Left ventricle myocardium inferior (tissue), 1 donor: ENCODE measurements at regions not wholly inside any gene's neighbourhood (a gene's known extent, or its start where the extent isn't known, plus 50 kb on each side); places are given as distances from the start of the nearest gene placed in this dataset.

Experiments used
- DNase-seq: peaks from one replicate; pipeline ENCODE4 v3.0.0-alpha.2; 2020
- H3K27ac ChIP-seq: fragments of 200-600 bp; replicated peaks from 2 replicates; pipeline ENCODE4 v1.8.0; 2021
- H3K27me3 ChIP-seq: fragments of 200-600 bp; 2 replicates; pipeline ENCODE4 v1.8.0; 2021; ENCODE audit warnings: low read depth
- H3K36me3 ChIP-seq: fragments of 200-600 bp; 2 replicates; pipeline ENCODE4 v1.8.0; 2021
- H3K4me1 ChIP-seq: fragments of 200-600 bp; 2 replicates; pipeline ENCODE4 v1.8.0; 2021
- H3K4me3 ChIP-seq: fragments of 200-600 bp; 2 replicates; pipeline ENCODE4 v1.8.0; 2021; ENCODE audit warnings: mild to moderate bottlenecking, moderate library complexity
- H3K9me3 ChIP-seq: fragments of 200-600 bp; replicated peaks from 2 replicates; pipeline ENCODE4 v1.8.0; 2021
- CTCF ChIP-seq: fragments of 200-600 bp; IDR thresholded peaks from 2 replicates; pipeline ENCODE4 v1.8.0; 2021; ENCODE audit warnings: antibody characterized with exemption, mild to moderate bottlenecking, borderline replicate concordance
- intact Hi-C: fragments of 100-400 bp; cut with micrococcal nuclease; formaldehyde crosslinking; loops from one replicate; pipeline ENCODE4 v1.11.0; 2022
- donor health status: DM: no; HTN: yes; CAD: no; lungs with severe emphysema.

- no peaks in the 10 kb centered on the region for H3K36me3 ChIP-seq
- intact Hi-C loops: no loop called here
Observed at GRCh38 chr2:136439064-136439676, 321.2 kb upstream of the CXCR4 start.

GRCh38 chr2:136437461-136437860, 319.5 kb upstream of the CXCR4 start:
- Histone ChIP-seq H3K9me3 (no peaks in the 10 kb centered on the region), H3K36me3 (no peaks in the 10 kb centered on the region), H3K4me3 (no peak overlapping the region), H3K4me1 (no peaks in the 10 kb centered on the region), H3K27me3 (peaks cover 50% of the 10 kb centered on the region), H3K27ac (no peak overlapping the region)
- no peak for DNase-seq
- TF ChIP-seq CTCF: no peak
- intact Hi-C loops: no loop called here

More at GRCh38 chr2:136439064-136439676, 321.2 kb upstream of the CXCR4 start:
- no peaks in the 10 kb centered on the region for H3K4me1 ChIP-seq
- no peaks in the 10 kb centered on the region for H3K9me3 ChIP-seq
- H3K27ac ChIP-seq: no peak overlapping the region
- TF ChIP-seq CTCF: no peak
- peaks cover 48% of the 10 kb centered on the region for H3K27me3 ChIP-seq
- H3K4me3 ChIP-seq: no peak overlapping the region
- DNase-seq: no peak

- Histone ChIP-seq H3K36me3 (no peaks in the 10 kb centered on the region), H3K4me3 (no peak overlapping the region), H3K4me1 (no peaks in the 10 kb centered on the region), H3K27ac (no peak overlapping the region), H3K9me3 (no peaks in the 10 kb centered on the region), H3K27me3 (peaks cover 56% of the 10 kb centered on the region)
- TF ChIP-seq CTCF: no peak
- intact Hi-C loops: no loop called here
- no peak for DNase-seq
Observed at GRCh38 chr2:136436936-136437335, 319.0 kb upstream of the CXCR4 start.

- no peak for TF ChIP-seq CTCF
- DNase-seq: no peak
- peaks cover 9% of the 10 kb centered on the region for H3K9me3 ChIP-seq
- intact Hi-C loops: no loop called here
- H3K4me1 ChIP-seq: no peaks in the 10 kb centered on the region
- no peaks in the 10 kb centered on the region for H3K36me3 ChIP-seq
- no peak overlapping the region for H3K27ac ChIP-seq
- peaks cover 49% of the 10 kb centered on the region for H3K27me3 ChIP-seq
- no peak overlapping the region for H3K4me3 ChIP-seq
Observed at GRCh38 chr2:136434251-136434715, 316.3 kb upstream of the CXCR4 start.

- Histone ChIP-seq H3K36me3 (no peaks in the 10 kb centered on the region), H3K27ac (no peak overlapping the region), H3K9me3 (peaks cover 9% of the 10 kb centered on the region), H3K27me3 (peaks cover 44% of the 10 kb centered on the region), H3K4me1 (no peaks in the 10 kb centered on the region), H3K4me3 (no peak overlapping the region)
- no peak for TF ChIP-seq CTCF
- no peak for DNase-seq
- intact Hi-C loops: no loop called here
Observed at GRCh38 chr2:136433261-136433660, 315.3 kb upstream of the CXCR4 start.
